SK-N-SH (cell line): ENCODE measurements at regions not wholly inside any gene's neighbourhood (a gene's known extent, or its start where the extent isn't known, plus 50 kb on each side); places are given as distances from the start of the nearest gene placed in this dataset.
A peak's percentile ranks its signal among the peaks of the same experiment; 100 is the strongest.
"Not testable (repeated sequence)": the region's sequence is repeated elsewhere in the genome, so short reads cannot be mapped to it uniquely, and the experiment has no call there.

Source experiments
- CTCF ChIA-PET: fragments of 300-600, 350-600 bp; formaldehyde crosslinking; extraction: SDS; loops from one replicate; lab custom pipeline; 2021; lab: Yijun Ruan, JAX
- POLR2A ChIA-PET: fragments of 350-600 bp; sonication (Branson Sonifier 250); formaldehyde crosslinking; extraction: SDS; loops from one replicate; lab custom pipeline; 2020; ENCODE audit warnings: antibody characterized with exemption, inconsistent platforms; lab: Yijun Ruan, JAX
- DNase-seq: peaks from one replicate; pipeline ENCODE4 v3.0.0; 2012
- H2AFZ ChIP-seq: fragments of 200-600 bp; sonication (generic); 2 replicates; pipeline ENCODE4 v1.8.1; 2016; ENCODE audit warnings: antibody characterized with exemption, mild to moderate bottlenecking, low read depth
- H3F3A ChIP-seq: fragments of 200-600 bp; sonication (generic); replicated peaks from 2 replicates; pipeline ENCODE3; 2016; ENCODE audit warnings: antibody characterized with exemption, mild to moderate bottlenecking; ENCODE audit not compliant: insufficient read depth
- H3K27ac ChIP-seq, 2 experiments: fragments of 200-500 bp in 1 of 2; fragments of 200-600 bp in 1 of 2; sonication (Bioruptor generic) in 1 of 2; sonication (generic), shearing (Covaris generic) in 1 of 2; 2 replicates each; pipeline versions ENCODE4 v1.5.1 to v1.6.1; 2014 to 2016; ENCODE audit warnings: low read depth in 2 of 2, inconsistent platforms in 1 of 2, low read length in 1 of 2, mild to moderate bottlenecking in 1 of 2, mixed read lengths in 1 of 2
- H3K27me3 ChIP-seq: fragments of 200-600 bp; sonication (generic), shearing (Covaris generic); 2 replicates; pipeline ENCODE4 v1.6.1; 2016; ENCODE audit warnings: mixed run types; ENCODE audit not compliant: insufficient read depth
- H3K36me3 ChIP-seq, 2 experiments: fragments of 200-500 bp in 1 of 2; fragments of 200-600 bp in 1 of 2; sonication (Bioruptor generic) in 1 of 2; sonication (generic) in 1 of 2; replicated peaks in 1 of 2; 2 replicates each; pipeline versions ENCODE3 to v1.5.1; 2014 to 2016; ENCODE audit warnings: low read length in 1 of 2, mild to moderate bottlenecking in 1 of 2; ENCODE audit not compliant: insufficient read depth in 2 of 2, control insufficient read depth in 1 of 2
- H3K4me1 ChIP-seq, 2 experiments: fragments of 200-500 bp in 1 of 2; fragments of 200-600 bp in 1 of 2; sonication (Bioruptor generic) in 1 of 2; sonication (generic), shearing (Covaris generic) in 1 of 2; 2 replicates each; pipeline versions ENCODE4 v1.5.1 to v1.6.1; 2014 to 2016; ENCODE audit warnings: low read depth in 1 of 2, low read length in 1 of 2, mixed run types in 1 of 2; ENCODE audit not compliant: insufficient read depth in 2 of 2, control insufficient read depth in 1 of 2
- H3K4me2 ChIP-seq: fragments of 200-600 bp; sonication (generic), shearing (Covaris generic); 2 replicates; pipeline ENCODE4 v1.6.1; 2017; ENCODE audit warnings: mixed run types
- H3K4me3 ChIP-seq, 2 experiments: fragments of 200-500 bp in 1 of 2; fragments of 200-600 bp in 1 of 2; sonication (Bioruptor generic) in 1 of 2; sonication (generic), shearing (Covaris generic) in 1 of 2; 2 replicates each; pipeline versions ENCODE4 v1.5.1 to v1.8.1; 2014 to 2016; ENCODE audit warnings: low read depth in 2 of 2, inconsistent platforms in 1 of 2, low read length in 1 of 2, mild to moderate bottlenecking in 1 of 2, mixed read lengths in 1 of 2, moderate library complexity in 1 of 2
- H3K79me2 ChIP-seq: fragments of 200-600 bp; sonication (generic); 2 replicates; pipeline ENCODE4 v1.8.1; 2017; ENCODE audit warnings: mild to moderate bottlenecking; ENCODE audit not compliant: insufficient read depth
- H3K9ac ChIP-seq: fragments of 200-600 bp; sonication (generic); 2 replicates; pipeline ENCODE4 v1.6.1; 2017; ENCODE audit warnings: mixed run types
- H3K9me2 ChIP-seq: fragments of 200-600 bp; sonication (generic); 2 replicates; pipeline ENCODE4 v1.6.1; 2017; ENCODE audit warnings: mixed run types
- H3K9me3 ChIP-seq: fragments of 200-600 bp; sonication (generic); 2 replicates; pipeline ENCODE4 v1.6.1; 2017; ENCODE audit warnings: mixed run types, mild to moderate bottlenecking, moderate library complexity
- H4K20me1 ChIP-seq: fragments of 200-600 bp; sonication (generic); 2 replicates; pipeline ENCODE4 v1.6.1; 2017; ENCODE audit warnings: mild to moderate bottlenecking, mixed run types; ENCODE audit not compliant: insufficient read depth
- FOSL2 ChIP-seq: IDR thresholded peaks from 2 replicates; pipeline ENCODE4 v1.4.0; 2012; ENCODE audit warnings: low read depth, mild to moderate bottlenecking, moderate library complexity, borderline replicate concordance
- JUND ChIP-seq: IDR thresholded peaks from 2 replicates; pipeline ENCODE4 v1.4.0; 2012
- MAX ChIP-seq: IDR thresholded peaks from 2 replicates; pipeline ENCODE4 v1.4.0; 2012; ENCODE audit warnings: low read depth
- NFIC ChIP-seq: IDR thresholded peaks from 2 replicates; pipeline ENCODE4 v1.4.0; 2012; ENCODE audit warnings: borderline replicate concordance
- WGBS: methylation state at CpG from one replicate; pipeline ENCODE4 v1.1.6; 2017; ENCODE audit warnings: low lambda C conversion rate; 5-methylcytosine and 5-hydroxymethylcytosine counted together
- TF ChIP-seq, protein P1 (sequence below): IDR thresholded peaks from 2 replicates; pipeline ENCODE4; 2012

DNA sequence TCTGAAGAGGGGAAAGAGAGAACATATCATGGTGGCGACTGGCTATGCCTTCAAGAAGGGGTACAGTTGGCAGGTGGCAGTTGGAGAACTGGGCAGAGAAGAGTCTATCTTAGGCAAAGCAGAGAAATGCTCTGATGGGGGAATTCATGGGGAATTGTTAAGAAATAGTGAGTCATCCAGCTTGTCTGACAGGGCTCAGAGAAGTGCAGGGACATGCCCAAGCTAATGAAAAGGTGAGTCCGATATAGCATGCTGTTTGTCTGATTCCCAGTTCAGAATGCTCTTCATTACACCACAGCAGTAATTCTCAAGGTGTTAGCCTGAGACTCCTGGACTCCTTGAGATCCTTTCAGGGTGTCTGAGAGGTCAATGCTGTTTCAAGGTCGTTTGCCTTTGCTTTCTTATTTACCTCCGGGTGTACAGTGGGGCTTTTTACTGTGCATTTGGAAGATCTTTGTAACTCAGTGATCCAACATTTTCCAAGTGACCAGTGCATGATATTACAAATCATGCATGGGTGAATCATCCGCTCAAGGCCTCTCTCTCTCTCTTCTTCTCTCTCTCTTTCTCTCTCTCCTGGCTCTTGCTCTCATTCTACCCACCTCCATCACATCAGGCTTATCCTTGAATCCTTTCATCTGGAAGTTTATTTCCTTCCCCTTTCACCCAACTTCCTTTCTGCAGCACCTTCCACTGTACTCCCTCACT, 51.5 kb upstream of the PAX8 start:
- H3K27me3 ChIP-seq, DNase-seq, H3K9ac ChIP-seq, CTCF ChIA-PET, H3F3A ChIP-seq, H3K79me2 ChIP-seq: not testable (repeated sequence)
- peak; percentile 11; the same call in 1 of the 2 replicates for TF ChIP-seq FOSL2
- TF ChIP-seq, all 33 proteins: peak for 1; not testable (repeated sequence) for 32
- H3K4me1 ChIP-seq, H3K27ac ChIP-seq, H3K4me2 ChIP-seq, H3K4me3 ChIP-seq, H4K20me1 ChIP-seq, H3K9me2 ChIP-seq, H3K9me3 ChIP-seq, H2AFZ ChIP-seq, H3K36me3 ChIP-seq, POLR2A ChIA-PET: not testable (repeated sequence)
- WGBS, result 35% methylated on average over 5 of the region's 5 CpGs

- CTCF ChIA-PET, result interaction anchor here (0.9 kb wide), 1 partner anchor 46 kb away, joined by 3 read pairs; no protein-coding TSS in a partner anchor
- H3K9ac ChIP-seq, H3K27ac ChIP-seq: not testable (repeated sequence)
- 0 out of 2 replicates have a peak, but pooled peaks have one; percentile 11 for TF ChIP-seq MAX
- TF ChIP-seq JUND, result peak; percentile 2; the same call in 1 of the 2 replicates
- TF ChIP-seq, all 33 proteins: peak for 2; not testable (repeated sequence) for 31
- H3K27me3 ChIP-seq, POLR2A ChIA-PET, H2AFZ ChIP-seq, DNase-seq, H3K36me3 ChIP-seq, H3K9me2 ChIP-seq, H3F3A ChIP-seq, H3K4me1 ChIP-seq, H3K79me2 ChIP-seq, H3K9me3 ChIP-seq, H4K20me1 ChIP-seq, H3K4me3 ChIP-seq: not testable (repeated sequence)
- H3K4me2 ChIP-seq, result peak overlapping the region; percentile 24; the same call in 1 of the 2 replicates
- WGBS, result 22% methylated on average over 9 of the region's 9 CpGs
Measured at GRCh38 chr2:113328973-113329372, 50.3 kb upstream of the PAX8 start.

DNA sequence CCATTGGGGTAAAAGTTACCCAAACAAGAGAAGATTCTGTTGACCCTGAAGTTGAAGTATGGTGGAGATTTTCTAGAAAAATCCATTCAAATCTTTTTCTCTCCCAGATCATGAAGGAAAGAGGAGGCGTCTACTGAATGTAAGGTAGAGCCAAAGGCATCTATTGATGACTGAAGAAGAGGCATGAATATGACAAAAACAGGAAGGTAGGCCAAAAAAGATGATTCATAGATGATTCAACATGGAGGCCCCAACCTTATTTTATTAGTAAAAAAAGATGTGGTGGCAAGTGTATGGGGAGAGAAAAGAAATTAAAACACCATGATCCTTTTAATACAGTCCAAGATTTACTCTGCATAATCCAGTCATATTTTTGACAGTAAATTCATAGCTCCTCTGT, 49.9 kb upstream of the PAX8 start:
- 14% methylated on average over 1 of the region's 1 CpG for WGBS
- H3K79me2 ChIP-seq, H2AFZ ChIP-seq, H3K27me3 ChIP-seq, H3F3A ChIP-seq, H3K4me1 ChIP-seq, H4K20me1 ChIP-seq, DNase-seq, H3K27ac ChIP-seq, H3K9me3 ChIP-seq, H3K9me2 ChIP-seq, H3K4me3 ChIP-seq, H3K9ac ChIP-seq, POLR2A ChIA-PET, H3K36me3 ChIP-seq: not testable (repeated sequence)
- H3K4me2 ChIP-seq, result peak overlapping the region; percentile 24; the same call in 1 of the 2 replicates
- TF ChIP-seq, protein P1, sequence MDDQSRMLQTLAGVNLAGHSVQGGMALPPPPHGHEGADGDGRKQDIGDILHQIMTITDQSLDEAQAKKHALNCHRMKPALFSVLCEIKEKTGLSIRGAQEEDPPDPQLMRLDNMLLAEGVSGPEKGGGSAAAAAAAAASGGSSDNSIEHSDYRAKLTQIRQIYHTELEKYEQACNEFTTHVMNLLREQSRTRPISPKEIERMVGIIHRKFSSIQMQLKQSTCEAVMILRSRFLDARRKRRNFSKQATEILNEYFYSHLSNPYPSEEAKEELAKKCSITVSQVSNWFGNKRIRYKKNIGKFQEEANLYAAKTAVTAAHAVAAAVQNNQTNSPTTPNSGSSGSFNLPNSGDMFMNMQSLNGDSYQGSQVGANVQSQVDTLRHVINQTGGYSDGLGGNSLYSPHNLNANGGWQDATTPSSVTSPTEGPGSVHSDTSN, result 0 out of 2 replicates have a peak, but pooled peaks have one; percentile 5
- TF ChIP-seq JUND (peak; percentile 47; the same call in 1 of the 2 replicates), NFIC (peak; percentile 49), FOSL2 (peak; percentile 57; the same call in 1 of the 2 replicates)
- CTCF ChIA-PET, result interaction anchor here (0.9 kb wide), 1 partner anchor 46 kb away, joined by 3 read pairs; no protein-coding TSS in a partner anchor
